HG02678 (cell line): ENCODE measurements at regions not wholly inside any gene's neighbourhood (a gene's known extent, or its start where the extent isn't known, plus 50 kb on each side); places are given as distances from the start of the nearest gene placed in this dataset.

ENCODE experiments used
- ATAC-seq: cut with Tn5 transposase; IDR thresholded peaks from one replicate; pipeline ENCODE4 v1.9.1; 2021; ENCODE audit warnings: mild to moderate bottlenecking, moderate library complexity; ENCODE audit not compliant: unreplicated experiment

DNA sequence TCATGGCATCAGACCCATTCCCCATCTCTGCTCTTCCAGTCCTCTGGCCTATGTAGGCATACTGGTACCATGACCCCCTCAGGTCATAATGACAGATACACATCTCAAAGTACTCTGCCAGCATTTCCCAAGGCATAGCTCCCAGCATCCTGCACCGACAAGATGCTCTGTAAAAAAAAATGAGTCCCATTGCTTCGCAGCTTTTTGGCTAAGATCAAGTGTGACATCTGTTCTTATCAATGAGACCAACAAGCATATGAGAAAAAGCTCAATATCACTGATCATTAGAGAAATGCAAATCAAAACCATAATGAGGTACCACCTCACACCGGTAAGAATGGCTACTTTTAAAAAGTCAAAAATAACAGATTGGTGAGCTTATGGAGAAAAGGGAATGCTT is 463.9 kb upstream of the PROK2 start:
- no peak for ATAC-seq

DNA sequence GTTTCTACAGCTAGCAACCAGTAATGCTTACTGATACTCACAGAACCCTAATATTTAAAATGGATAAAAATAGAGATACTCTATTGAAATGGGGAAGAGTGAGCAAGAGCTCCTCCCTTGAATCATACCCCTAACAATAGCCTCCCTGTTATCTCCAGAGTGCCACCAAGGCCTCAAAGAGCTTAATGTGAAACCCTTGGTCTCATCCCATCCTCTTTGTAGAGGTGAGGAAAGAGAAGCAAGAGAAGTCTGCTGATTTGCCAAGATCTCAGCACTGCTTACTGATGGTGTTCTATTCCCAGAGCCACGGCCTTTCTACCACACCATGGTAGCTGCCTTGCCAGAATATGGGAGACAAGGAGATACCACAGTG is 463.4 kb upstream of the PROK2 start:
- no peak for ATAC-seq

GRCh38 chr3:72247645-72248388 is 462.9 kb upstream of the PROK2 start:
- ATAC-seq, result no peak

GRCh38 chr3:72247126-72247525 is 462.2 kb upstream of the PROK2 start:
- ATAC-seq, result no peak

DNA sequence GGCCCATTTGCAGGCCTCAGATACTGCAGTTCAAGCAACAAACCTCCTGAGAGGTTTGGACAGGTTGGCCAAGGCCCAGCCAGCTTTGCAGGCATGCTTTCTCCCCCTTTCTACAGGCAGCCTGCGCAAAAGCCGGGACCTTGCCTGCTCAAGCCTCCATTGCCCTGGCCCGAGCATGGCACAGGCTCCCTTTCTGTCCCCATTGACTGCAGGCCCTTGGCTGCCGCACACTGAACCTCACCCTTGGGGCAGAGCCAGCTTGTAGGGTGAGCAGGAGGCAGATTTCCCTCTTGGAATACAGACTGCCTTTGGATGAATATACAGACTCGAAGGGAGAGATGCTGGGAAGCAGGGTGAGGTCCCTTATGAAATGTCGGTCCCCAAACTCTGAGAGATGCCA is 461.7 kb upstream of the PROK2 start:
- ATAC-seq, result no peak

DNA sequence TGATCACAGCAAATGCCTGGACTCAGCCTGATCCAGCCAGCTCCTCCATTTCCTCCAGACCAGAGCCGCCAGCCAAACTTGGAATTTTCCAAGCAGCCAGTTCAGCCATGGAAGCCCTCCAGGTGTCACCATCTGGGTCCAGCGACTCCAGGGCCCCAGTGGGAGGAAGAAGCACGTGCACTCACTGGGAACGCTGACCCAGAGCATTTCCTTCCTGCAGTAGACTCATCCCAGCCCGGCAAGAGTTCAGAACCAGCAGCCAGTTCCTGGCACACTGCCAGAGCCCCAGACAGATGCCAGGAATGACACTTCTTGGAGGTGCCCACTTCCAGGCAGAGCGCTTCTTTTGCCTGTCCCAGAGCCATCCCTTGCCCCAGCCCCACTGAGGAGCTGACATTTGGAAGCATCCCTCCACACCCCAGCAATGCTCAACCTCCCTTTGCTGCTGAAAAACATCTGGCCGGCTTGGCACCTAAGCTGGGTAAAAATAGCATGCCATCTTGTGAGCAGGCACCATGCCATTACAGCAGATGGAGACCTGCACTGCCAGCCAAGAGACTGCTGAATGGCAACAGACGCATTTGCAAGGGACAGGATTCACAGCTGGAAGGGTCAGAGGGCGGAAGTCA is 460.3 kb upstream of the PROK2 start:
- ATAC-seq, result no peak

- no peak for ATAC-seq
Observed at GRCh38 chr3:72244396-72244795, 459.4 kb upstream of the PROK2 start.

GRCh38 chr3:72242326-72242725 is 457.4 kb upstream of the PROK2 start:
- ATAC-seq, result no peak

- no peak for ATAC-seq
Observed at GRCh38 chr3:72241525-72241924, 456.6 kb upstream of the PROK2 start.

DNA sequence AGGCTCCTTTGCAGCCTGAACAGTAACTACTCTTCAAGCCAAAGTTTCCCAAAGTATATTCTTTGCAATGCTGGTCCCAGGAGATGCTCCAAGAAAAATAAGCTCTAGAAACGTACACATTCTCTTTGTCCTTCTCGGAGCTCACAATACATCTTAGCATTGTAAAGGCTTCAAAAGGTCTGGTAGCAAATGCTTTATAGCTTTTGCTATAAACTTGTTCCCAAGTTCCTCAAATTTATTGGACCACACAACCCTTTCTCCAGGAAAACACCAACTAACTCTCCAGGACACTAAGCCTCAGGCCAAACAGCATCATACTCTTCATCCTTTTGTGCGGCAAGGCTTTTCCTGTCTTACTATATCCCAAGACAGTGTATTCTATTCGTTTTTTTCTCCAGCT is 455.6 kb upstream of the PROK2 start:
- ATAC-seq, result no peak

GRCh38 chr3:72238801-72239200 is 453.9 kb upstream of the PROK2 start:
- ATAC-seq, result no peak

DNA sequence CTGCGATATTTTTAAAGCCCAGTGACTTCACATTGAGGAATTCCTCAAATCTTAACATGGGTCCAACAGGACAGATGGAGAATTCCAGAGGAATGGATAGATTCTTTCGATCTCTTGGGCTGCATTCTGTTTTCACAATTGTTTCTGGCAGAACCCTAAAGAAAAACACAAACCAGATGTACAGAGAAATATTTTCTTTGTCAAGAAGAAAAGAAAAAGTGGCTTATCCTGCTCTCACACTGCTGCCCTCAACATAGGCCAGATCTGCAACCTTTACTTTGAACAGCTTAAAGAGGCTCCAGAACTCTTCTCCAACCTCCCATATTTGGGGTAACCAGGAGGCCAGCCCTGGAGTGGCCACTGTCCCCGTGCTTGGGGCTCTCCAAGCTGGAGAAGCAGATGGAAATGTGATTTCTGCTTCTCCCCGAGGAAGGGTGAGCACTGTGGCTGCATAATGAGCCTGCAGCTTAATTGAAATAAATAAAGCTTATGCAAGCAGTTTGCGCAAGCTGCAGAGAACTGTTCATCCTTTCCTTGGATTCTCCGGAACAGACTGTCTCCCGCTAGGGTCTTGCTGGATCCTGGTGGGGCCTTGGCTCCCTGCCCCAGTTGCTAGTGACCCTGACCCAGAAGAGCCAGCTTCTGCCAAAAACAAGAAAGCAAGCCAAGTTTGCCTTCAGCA is 453.2 kb upstream of the PROK2 start:
- no peak for ATAC-seq

DNA sequence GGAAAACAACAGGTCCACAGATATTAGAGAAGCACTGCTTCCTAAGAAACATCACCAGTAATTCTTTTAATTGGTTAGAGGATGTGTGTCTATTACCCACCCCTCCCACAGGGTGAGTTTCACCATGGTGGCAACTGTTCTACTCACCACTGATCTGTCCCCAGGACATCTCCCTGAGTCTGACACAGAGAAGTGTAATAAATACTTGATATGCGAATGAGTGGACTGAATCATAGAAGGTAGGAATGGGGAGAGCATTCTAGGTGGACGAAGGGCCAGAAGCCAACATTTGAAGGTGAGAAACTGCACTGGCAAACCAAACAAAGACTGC is 452.7 kb upstream of the PROK2 start:
- no peak for ATAC-seq

- ATAC-seq, result no peak
Observed at GRCh38 chr3:72234391-72234790, 449.4 kb upstream of the PROK2 start.

DNA sequence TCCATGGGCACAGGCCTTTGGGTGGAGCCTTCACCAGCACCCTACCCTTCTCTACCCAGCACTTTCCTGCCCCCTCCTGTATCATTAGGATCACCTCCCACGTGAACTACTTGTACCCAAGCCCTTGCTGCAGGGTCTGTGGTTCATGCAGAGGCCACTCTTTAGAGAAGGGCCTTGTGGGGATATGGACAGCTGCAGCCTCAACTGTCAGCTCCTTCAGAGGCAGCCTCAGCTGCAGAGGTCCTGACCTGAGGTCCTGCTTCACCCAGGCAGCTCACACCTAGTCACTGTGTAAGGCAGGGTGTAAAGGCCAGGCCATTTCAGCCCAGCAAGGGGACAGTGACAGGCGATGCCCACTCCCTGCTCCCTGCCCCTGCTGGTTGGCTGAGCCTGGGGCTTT is 448.6 kb upstream of the PROK2 start:
- ATAC-seq, result no peak

GRCh38 chr3:72232777-72233176 is 447.8 kb upstream of the PROK2 start:
- ATAC-seq, result no peak

DNA sequence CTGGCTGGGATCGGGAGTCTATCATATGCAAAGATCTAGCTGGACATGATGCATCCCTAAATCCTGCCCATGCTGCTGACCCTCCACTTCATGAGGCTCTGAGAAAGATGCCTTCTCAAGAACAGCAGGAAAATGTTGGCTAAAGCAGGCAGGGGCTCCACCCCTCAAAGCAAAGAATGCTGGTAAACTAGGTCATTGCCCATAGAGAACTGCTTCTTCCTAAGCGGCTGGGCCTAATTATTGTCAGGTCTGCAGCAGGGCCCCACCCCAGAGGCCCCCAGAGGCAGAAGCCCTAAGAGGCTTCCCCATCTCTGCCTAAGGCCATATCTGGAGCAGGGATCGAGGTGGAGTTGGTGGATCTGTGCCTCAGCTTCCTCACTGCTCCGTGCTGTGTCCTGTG is 447.4 kb upstream of the PROK2 start:
- no peak for ATAC-seq

GRCh38 chr3:72231439-72232196 is 446.7 kb upstream of the PROK2 start:
- no peak for ATAC-seq

DNA sequence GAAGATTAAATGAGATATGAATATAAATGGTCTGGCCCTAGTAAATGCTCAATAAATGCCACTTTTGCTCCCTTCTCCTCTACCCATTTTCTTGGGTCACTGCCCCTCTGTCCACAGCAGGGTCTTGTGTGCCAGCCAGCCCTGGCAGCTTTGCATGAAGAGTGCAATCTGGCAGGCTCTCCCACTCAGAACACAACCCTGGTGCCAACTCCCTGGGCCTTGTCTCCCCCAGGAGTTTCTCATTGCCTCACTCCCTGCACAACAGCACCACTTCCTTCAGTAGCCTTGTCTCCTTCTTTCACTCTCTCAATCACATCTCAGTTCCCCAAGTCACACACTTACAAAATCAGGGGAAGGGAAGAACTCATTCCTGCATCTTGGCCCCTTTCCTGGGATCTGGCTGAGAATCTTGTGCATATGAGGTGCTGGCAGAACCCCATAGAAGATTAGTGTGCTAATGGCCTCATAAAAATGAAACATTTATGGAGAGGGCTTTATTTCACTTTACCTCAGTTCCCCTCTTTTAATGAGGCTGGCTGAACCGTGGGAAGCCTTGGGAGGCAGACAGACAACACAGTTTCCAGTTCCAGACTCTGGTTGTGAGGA is 445.9 kb upstream of the PROK2 start:
- no peak for ATAC-seq

GRCh38 chr3:72229952-72230351 is 445.0 kb upstream of the PROK2 start:
- no peak for ATAC-seq

GRCh38 chr3:72227486-72228070 is 442.6 kb upstream of the PROK2 start:
- no peak for ATAC-seq
